ENCODE measurements at regions not wholly inside any gene's neighbourhood (a gene's known extent, or its start where the extent isn't known, plus 50 kb on each side); places are given as distances from the start of the nearest gene placed in this dataset.
A peak's percentile ranks its signal among the peaks of the same experiment; 100 is the strongest.

DNA sequence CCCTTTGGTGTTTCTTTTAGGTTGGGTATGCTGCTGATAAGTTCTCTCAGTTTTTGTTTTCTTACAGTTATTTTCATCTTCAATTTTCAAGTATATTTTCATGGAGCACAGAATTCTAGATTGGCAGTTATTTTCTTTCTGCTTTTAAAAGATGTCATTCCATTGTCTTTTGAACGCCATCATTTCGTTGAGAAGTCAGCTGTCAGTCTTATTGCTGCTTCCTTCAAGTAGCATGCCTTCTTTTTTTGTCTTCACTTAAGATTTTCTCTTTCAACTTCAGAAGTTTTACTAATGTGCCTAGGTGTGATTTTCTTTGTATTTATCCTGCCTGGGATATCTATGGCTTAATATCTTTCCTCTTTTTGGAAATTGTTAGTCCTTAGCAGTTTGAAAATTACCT lies 262.2 kb upstream of the PMFBP1 start (continued):
- TF ChIP-seq MAFG (tag; conservative IDR thresholded peaks at IDR 0.05) (no peak), CBX3 (IDR thresholded peaks at IDR 0.05; ENCODE audit: borderline replicate concordance in 1 of 2, low read length in 2 of 2) (peak in 1 of 2 experiments; percentile 87; a peak in 2 of 3 replicates), FIP1L1 (IDR thresholded peaks at IDR 0.05; ENCODE audit: low read depth, low read length, poor library complexity, severe bottlenecking) (no peak)
- TF ChIP-seq, protein P1, sequence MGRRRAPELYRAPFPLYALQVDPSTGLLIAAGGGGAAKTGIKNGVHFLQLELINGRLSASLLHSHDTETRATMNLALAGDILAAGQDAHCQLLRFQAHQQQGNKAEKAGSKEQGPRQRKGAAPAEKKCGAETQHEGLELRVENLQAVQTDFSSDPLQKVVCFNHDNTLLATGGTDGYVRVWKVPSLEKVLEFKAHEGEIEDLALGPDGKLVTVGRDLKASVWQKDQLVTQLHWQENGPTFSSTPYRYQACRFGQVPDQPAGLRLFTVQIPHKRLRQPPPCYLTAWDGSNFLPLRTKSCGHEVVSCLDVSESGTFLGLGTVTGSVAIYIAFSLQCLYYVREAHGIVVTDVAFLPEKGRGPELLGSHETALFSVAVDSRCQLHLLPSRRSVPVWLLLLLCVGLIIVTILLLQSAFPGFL (CRISPR knock-in tag; IDR thresholded peaks at IDR 0.05) = no peak

DNA sequence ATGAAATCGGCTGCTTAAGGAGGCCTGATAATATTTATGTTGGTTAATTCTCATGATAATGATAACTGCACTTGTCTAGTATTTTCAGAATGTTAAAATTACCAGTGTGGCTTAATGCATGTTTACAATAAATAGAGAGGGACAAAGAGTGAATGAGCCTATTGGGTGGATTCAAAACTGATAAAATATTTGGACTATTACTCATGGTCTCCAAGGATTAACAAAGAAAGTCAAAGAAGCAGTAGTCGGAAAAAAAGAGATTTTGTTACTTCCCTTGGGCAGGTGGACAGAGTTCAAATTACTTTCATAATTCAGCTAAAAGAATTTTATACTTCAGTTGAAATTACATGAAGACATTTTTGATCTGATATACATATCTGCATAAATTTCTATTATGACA lies 258.2 kb upstream of the PMFBP1 start:
- BruUV-seq (replicated peaks) = no TSS peak
- CTCF ChIA-PET (ENCODE audit: low intra/inter-chr PET ratio) = no interaction called here
- Histone ChIP-seq H4K20me1 (replicated peaks; ENCODE audit: control insufficient read depth, insufficient read depth, low read length) (no peaks in the 10 kb centered on the region), H3K4me1 (replicated peaks in 1 of 2; ENCODE audit: control insufficient read depth in 2 of 2, insufficient read depth in 2 of 2, low read length in 2 of 2) (no peaks in the 10 kb centered on the region), H3K36me3 (ENCODE audit: control insufficient read depth, insufficient read depth, low read length) (no peaks in the 10 kb centered on the region), H3K9ac (ENCODE audit: insufficient read depth in 1 of 2, low read depth in 2 of 2, low read length in 2 of 2) (no peak overlapping the region), H3K4me3 (no peak overlapping the region), H3K4me2 (ENCODE audit: insufficient read depth, low read length) (no peak overlapping the region), H2AFZ (ENCODE audit: low read depth, low read length) (no peak overlapping the region), H3K79me2 (ENCODE audit: control insufficient read depth, insufficient read depth, low read length) (no peaks in the 10 kb centered on the region), H3K9me1 (ENCODE audit: control insufficient read depth, insufficient read depth, low read length) (no peaks in the 10 kb centered on the region), H3K27me3 (ENCODE audit: control insufficient read depth in 2 of 2, insufficient read depth in 2 of 2, low read length in 2 of 2) (no peaks in the 10 kb centered on the region), H3K9me3 (replicated peaks; ENCODE audit: control insufficient read depth, insufficient read depth, low read depth, low read length) (peaks cover 3% of the 10 kb centered on the region; the same call in 1 of the 2 replicates), H3K27ac (ENCODE audit: extremely low read depth, low read depth, low read length) (no peak overlapping the region)
- intact Hi-C loops (cut with micrococcal nuclease) (no loop called here), in situ Hi-C loops (cut with MboI) (no loop called here)
- FAIRE-seq = no peak
- no peak for ATAC-seq
- POLR2A ChIA-PET = no interaction called here
- DNase-seq (ENCODE audit: extremely low read depth in 1 of 4, low spot score in 3 of 4) = no peak
- 0% methylated on average over 2 of the region's 2 CpGs for WGBS (ENCODE audit: insufficient coverage, low coverage, missing lambda C conversion rate)
- no peak for TF ChIP-seq NONO (IDR thresholded peaks at IDR 0.05; ENCODE audit: low read depth in 2 of 2, low read length in 1 of 2)
- TF ChIP-seq, protein P2, sequence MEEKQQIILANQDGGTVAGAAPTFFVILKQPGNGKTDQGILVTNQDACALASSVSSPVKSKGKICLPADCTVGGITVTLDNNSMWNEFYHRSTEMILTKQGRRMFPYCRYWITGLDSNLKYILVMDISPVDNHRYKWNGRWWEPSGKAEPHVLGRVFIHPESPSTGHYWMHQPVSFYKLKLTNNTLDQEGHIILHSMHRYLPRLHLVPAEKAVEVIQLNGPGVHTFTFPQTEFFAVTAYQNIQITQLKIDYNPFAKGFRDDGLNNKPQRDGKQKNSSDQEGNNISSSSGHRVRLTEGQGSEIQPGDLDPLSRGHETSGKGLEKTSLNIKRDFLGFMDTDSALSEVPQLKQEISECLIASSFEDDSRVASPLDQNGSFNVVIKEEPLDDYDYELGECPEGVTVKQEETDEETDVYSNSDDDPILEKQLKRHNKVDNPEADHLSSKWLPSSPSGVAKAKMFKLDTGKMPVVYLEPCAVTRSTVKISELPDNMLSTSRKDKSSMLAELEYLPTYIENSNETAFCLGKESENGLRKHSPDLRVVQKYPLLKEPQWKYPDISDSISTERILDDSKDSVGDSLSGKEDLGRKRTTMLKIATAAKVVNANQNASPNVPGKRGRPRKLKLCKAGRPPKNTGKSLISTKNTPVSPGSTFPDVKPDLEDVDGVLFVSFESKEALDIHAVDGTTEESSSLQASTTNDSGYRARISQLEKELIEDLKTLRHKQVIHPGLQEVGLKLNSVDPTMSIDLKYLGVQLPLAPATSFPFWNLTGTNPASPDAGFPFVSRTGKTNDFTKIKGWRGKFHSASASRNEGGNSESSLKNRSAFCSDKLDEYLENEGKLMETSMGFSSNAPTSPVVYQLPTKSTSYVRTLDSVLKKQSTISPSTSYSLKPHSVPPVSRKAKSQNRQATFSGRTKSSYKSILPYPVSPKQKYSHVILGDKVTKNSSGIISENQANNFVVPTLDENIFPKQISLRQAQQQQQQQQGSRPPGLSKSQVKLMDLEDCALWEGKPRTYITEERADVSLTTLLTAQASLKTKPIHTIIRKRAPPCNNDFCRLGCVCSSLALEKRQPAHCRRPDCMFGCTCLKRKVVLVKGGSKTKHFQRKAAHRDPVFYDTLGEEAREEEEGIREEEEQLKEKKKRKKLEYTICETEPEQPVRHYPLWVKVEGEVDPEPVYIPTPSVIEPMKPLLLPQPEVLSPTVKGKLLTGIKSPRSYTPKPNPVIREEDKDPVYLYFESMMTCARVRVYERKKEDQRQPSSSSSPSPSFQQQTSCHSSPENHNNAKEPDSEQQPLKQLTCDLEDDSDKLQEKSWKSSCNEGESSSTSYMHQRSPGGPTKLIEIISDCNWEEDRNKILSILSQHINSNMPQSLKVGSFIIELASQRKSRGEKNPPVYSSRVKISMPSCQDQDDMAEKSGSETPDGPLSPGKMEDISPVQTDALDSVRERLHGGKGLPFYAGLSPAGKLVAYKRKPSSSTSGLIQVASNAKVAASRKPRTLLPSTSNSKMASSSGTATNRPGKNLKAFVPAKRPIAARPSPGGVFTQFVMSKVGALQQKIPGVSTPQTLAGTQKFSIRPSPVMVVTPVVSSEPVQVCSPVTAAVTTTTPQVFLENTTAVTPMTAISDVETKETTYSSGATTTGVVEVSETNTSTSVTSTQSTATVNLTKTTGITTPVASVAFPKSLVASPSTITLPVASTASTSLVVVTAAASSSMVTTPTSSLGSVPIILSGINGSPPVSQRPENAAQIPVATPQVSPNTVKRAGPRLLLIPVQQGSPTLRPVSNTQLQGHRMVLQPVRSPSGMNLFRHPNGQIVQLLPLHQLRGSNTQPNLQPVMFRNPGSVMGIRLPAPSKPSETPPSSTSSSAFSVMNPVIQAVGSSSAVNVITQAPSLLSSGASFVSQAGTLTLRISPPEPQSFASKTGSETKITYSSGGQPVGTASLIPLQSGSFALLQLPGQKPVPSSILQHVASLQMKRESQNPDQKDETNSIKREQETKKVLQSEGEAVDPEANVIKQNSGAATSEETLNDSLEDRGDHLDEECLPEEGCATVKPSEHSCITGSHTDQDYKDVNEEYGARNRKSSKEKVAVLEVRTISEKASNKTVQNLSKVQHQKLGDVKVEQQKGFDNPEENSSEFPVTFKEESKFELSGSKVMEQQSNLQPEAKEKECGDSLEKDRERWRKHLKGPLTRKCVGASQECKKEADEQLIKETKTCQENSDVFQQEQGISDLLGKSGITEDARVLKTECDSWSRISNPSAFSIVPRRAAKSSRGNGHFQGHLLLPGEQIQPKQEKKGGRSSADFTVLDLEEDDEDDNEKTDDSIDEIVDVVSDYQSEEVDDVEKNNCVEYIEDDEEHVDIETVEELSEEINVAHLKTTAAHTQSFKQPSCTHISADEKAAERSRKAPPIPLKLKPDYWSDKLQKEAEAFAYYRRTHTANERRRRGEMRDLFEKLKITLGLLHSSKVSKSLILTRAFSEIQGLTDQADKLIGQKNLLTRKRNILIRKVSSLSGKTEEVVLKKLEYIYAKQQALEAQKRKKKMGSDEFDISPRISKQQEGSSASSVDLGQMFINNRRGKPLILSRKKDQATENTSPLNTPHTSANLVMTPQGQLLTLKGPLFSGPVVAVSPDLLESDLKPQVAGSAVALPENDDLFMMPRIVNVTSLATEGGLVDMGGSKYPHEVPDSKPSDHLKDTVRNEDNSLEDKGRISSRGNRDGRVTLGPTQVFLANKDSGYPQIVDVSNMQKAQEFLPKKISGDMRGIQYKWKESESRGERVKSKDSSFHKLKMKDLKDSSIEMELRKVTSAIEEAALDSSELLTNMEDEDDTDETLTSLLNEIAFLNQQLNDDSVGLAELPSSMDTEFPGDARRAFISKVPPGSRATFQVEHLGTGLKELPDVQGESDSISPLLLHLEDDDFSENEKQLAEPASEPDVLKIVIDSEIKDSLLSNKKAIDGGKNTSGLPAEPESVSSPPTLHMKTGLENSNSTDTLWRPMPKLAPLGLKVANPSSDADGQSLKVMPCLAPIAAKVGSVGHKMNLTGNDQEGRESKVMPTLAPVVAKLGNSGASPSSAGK (IDR thresholded peaks at IDR 0.05) = no peak
- no peak for TF ChIP-seq MAFK (IDR thresholded peaks at IDR 0.05; ENCODE audit: low read length)
- TF ChIP-seq IFI16 (CRISPR knock-in tag; IDR thresholded peaks at IDR 0.05) = no peak
- TF ChIP-seq ZNF445 (CRISPR knock-in tag; IDR thresholded peaks at IDR 0.05; ENCODE audit: low read depth) = no peak
- TF ChIP-seq ZNF41 (CRISPR knock-in tag; conservative IDR thresholded peaks at IDR 0.05) = no peak

All from K562 (cell line).